ENCODE measurements at regions not wholly inside any gene's neighbourhood (a gene's known extent, or its start where the extent isn't known, plus 50 kb on each side); places are given as distances from the start of the nearest gene placed in this dataset.

GRCh38 chr15:97903971-97904572, 56.4 kb upstream of the ARRDC4 start:
- TF ChIP-seq CTCF (optimal IDR thresholded peaks at IDR 0.05 in 1 of 3, IDR thresholded peaks at IDR 0.05 in 1 of 3, conservative IDR thresholded peaks at IDR 0.05 in 1 of 3; ENCODE audit: extremely low read depth in 1 of 3, insufficient read depth in 2 of 3, low read length in 3 of 3) (peak; percentile 61 to 92 (median 88)), EZH2 (IDR thresholded peaks at IDR 0.05; ENCODE audit: low read length) (no peak)
- no peak overlapping the region for H3K9ac ChIP-seq (ENCODE audit: control insufficient read depth, extremely low read depth, insufficient read depth, low read length)
- DNase-seq (ENCODE audit: low read depth, low spot score) = no peak

GRCh38 chr15:97909291-97909891, 51.1 kb upstream of the ARRDC4 start:
- no peaks in the 10 kb centered on the region for H3K9me1 ChIP-seq (ENCODE audit: control insufficient read depth, extremely low read depth, insufficient read depth, low read length)
- H3K4me1 ChIP-seq (ENCODE audit: control insufficient read depth, extremely low read depth, insufficient read depth, low read length) = no peaks in the 10 kb centered on the region
- TF ChIP-seq EZH2 (IDR thresholded peaks at IDR 0.05; ENCODE audit: low read length) (no peak), CTCF (optimal IDR thresholded peaks at IDR 0.05 in 1 of 3, IDR thresholded peaks at IDR 0.05 in 1 of 3, conservative IDR thresholded peaks at IDR 0.05 in 1 of 3; ENCODE audit: extremely low read depth in 1 of 3, insufficient read depth in 2 of 3, low read length in 3 of 3) (peak; percentile 93 to 99 (median 99))
- dilution Hi-C loops (cut with MboI; ENCODE audit: extremely low pct_ligation_motif_present, low sequenced_read_pairs) = no loop called here
- H3K4me3 ChIP-seq (ENCODE audit: control insufficient read depth in 2 of 3, extremely low read depth in 1 of 3, insufficient read depth in 2 of 3, low read depth in 1 of 3, low read length in 3 of 3) = no peak overlapping the region
- no peaks in the 10 kb centered on the region for H3K79me2 ChIP-seq (ENCODE audit: control insufficient read depth, insufficient read depth, low read length)
- no peak overlapping the region for H3K27ac ChIP-seq (ENCODE audit: control insufficient read depth, insufficient read depth, low read length)
- FAIRE-seq (peak; percentile 93), DNase-seq (ENCODE audit: low read depth, low spot score) (no peak)
- no peak overlapping the region for H2AFZ ChIP-seq (ENCODE audit: control insufficient read depth, low read length)
- H3K9ac ChIP-seq (ENCODE audit: control insufficient read depth, extremely low read depth, insufficient read depth, low read length) = no peak overlapping the region
- no peak overlapping the region for H3K4me2 ChIP-seq (ENCODE audit: control insufficient read depth, extremely low read depth, insufficient read depth, low read depth, low read length)
- no peaks in the 10 kb centered on the region for H3K9me3 ChIP-seq (ENCODE audit: control insufficient read depth, low read depth, low read length)
- H3K27me3 ChIP-seq (ENCODE audit: control insufficient read depth, extremely low read depth, insufficient read depth, low read length) = no peaks in the 10 kb centered on the region
- H4K20me1 ChIP-seq (ENCODE audit: control insufficient read depth, extremely low read depth, insufficient read depth, low read length) = no peaks in the 10 kb centered on the region
- H3K36me3 ChIP-seq (ENCODE audit: control insufficient read depth in 2 of 2, extremely low read depth in 1 of 2, insufficient read depth in 2 of 2, low read length in 2 of 2) = no peaks in the 10 kb centered on the region

More at GRCh38 chr15:97903971-97904572, 56.4 kb upstream of the ARRDC4 start:
- H3K27ac ChIP-seq (ENCODE audit: control insufficient read depth, insufficient read depth, low read length) = no peak overlapping the region
- no peaks in the 10 kb centered on the region for H3K79me2 ChIP-seq (ENCODE audit: control insufficient read depth, insufficient read depth, low read length)
- H3K4me1 ChIP-seq (ENCODE audit: control insufficient read depth, extremely low read depth, insufficient read depth, low read length) = peaks cover 16% of the 10 kb centered on the region
- no peaks in the 10 kb centered on the region for H4K20me1 ChIP-seq (ENCODE audit: control insufficient read depth, extremely low read depth, insufficient read depth, low read length)
- no peaks in the 10 kb centered on the region for H3K9me3 ChIP-seq (ENCODE audit: control insufficient read depth, low read depth, low read length)
- peak overlapping the region; percentile 20 for H2AFZ ChIP-seq (ENCODE audit: control insufficient read depth, low read length)
- FAIRE-seq = peak; percentile 55
- no peaks in the 10 kb centered on the region for H3K36me3 ChIP-seq (ENCODE audit: control insufficient read depth in 2 of 2, extremely low read depth in 1 of 2, insufficient read depth in 2 of 2, low read length in 2 of 2)
- H3K27me3 ChIP-seq (ENCODE audit: control insufficient read depth, extremely low read depth, insufficient read depth, low read length) = no peaks in the 10 kb centered on the region
- H3K4me2 ChIP-seq (ENCODE audit: control insufficient read depth, extremely low read depth, insufficient read depth, low read depth, low read length) = peak overlapping the region; percentile 59
- H3K4me3 ChIP-seq (ENCODE audit: control insufficient read depth in 2 of 3, extremely low read depth in 1 of 3, insufficient read depth in 2 of 3, low read depth in 1 of 3, low read length in 3 of 3) = no peak overlapping the region
- no peaks in the 10 kb centered on the region for H3K9me1 ChIP-seq (ENCODE audit: control insufficient read depth, extremely low read depth, insufficient read depth, low read length)
- dilution Hi-C loops (cut with MboI; ENCODE audit: extremely low pct_ligation_motif_present, low sequenced_read_pairs) = no loop called here

Small RNA genes lying in the stretch of these regions (small RNA-seq; reads per million reads assigned to genes)
- 0 reads per million in 3 experiments for gene AC110588.1 (ENCODE audit: insufficient read length in 3 of 3, low read depth in 3 of 3, low replicate concordance in 1 of 3)
- 0 reads per million in 3 experiments for gene RF00017 (ENCODE audit: insufficient read length in 3 of 3, low read depth in 3 of 3, low replicate concordance in 1 of 3)
- gene RNA5SP401 (ENCODE audit: insufficient read length in 3 of 3, low read depth in 3 of 3, low replicate concordance in 1 of 3) = 0 reads per million in 3 experiments
